ENCODE measurements at regions not wholly inside any gene's neighbourhood (a gene's known extent, or its start where the extent isn't known, plus 50 kb on each side); places are given as distances from the start of the nearest gene placed in this dataset.

- DNase-seq (ENCODE audit: low read depth, low spot score), result no peak
These were observed 372.9 kb upstream of the COBL start for GRCh38 chr7:51689547-51689946.

GRCh38 chr7:51685794-51686193 is 369.2 kb upstream of the COBL start:
- no peak for DNase-seq (ENCODE audit: low read depth, low spot score)

- no peak for DNase-seq (ENCODE audit: low read depth, low spot score)
These were observed 364.2 kb upstream of the COBL start for GRCh38 chr7:51680594-51681399.

GRCh38 chr7:51679358-51679757 is 362.7 kb upstream of the COBL start:
- DNase-seq (ENCODE audit: low read depth, low spot score), result no peak

- no peak for DNase-seq (ENCODE audit: low read depth, low spot score)
These were observed 350.1 kb upstream of the COBL start for GRCh38 chr7:51666751-51667150.

- no peak for DNase-seq (ENCODE audit: low read depth, low spot score)
These were observed 349.7 kb upstream of the COBL start for GRCh38 chr7:51666266-51666665.

GRCh38 chr7:51665045-51665780 is 348.6 kb upstream of the COBL start:
- DNase-seq (ENCODE audit: low read depth, low spot score), result no peak

GRCh38 chr7:51660516-51660915 is 343.9 kb upstream of the COBL start:
- no peak for DNase-seq (ENCODE audit: low read depth, low spot score)

GRCh38 chr7:51658684-51659083 is 342.1 kb upstream of the COBL start:
- no peak for DNase-seq (ENCODE audit: low read depth, low spot score)

- no peak for DNase-seq (ENCODE audit: low read depth, low spot score)
These were observed 331.3 kb upstream of the COBL start for GRCh38 chr7:51647931-51648351.

- DNase-seq (ENCODE audit: low read depth, low spot score), result no peak
These were observed 330.9 kb upstream of the COBL start for GRCh38 chr7:51647486-51647885.

- no peak for DNase-seq (ENCODE audit: low read depth, low spot score)
These were observed 329.2 kb upstream of the COBL start for GRCh38 chr7:51645702-51646298.

GRCh38 chr7:51645255-51645654 is 328.6 kb upstream of the COBL start:
- no peak for DNase-seq (ENCODE audit: low read depth, low spot score)

- no peak for DNase-seq (ENCODE audit: low read depth, low spot score)
These were observed 327.6 kb upstream of the COBL start for GRCh38 chr7:51644216-51644615.

GRCh38 chr7:51640841-51641240 is 324.2 kb upstream of the COBL start:
- DNase-seq (ENCODE audit: low read depth, low spot score), result no peak

GRCh38 chr7:51639661-51640334 is 323.2 kb upstream of the COBL start:
- DNase-seq (ENCODE audit: low read depth, low spot score), result no peak

GRCh38 chr7:51636503-51636902 is 319.9 kb upstream of the COBL start:
- no peak for DNase-seq (ENCODE audit: low read depth, low spot score)

GRCh38 chr7:51635775-51636174 is 319.2 kb upstream of the COBL start:
- DNase-seq (ENCODE audit: low read depth, low spot score), result no peak

GRCh38 chr7:51634538-51634937 is 317.9 kb upstream of the COBL start:
- DNase-seq (ENCODE audit: low read depth, low spot score), result no peak

GRCh38 chr7:51634025-51634424 is 317.4 kb upstream of the COBL start:
- DNase-seq (ENCODE audit: low read depth, low spot score), result no peak

- no peak for DNase-seq (ENCODE audit: low read depth, low spot score)
These were observed 317.0 kb upstream of the COBL start for GRCh38 chr7:51633596-51633995.

- DNase-seq (ENCODE audit: low read depth, low spot score), result no peak
These were observed 316.4 kb upstream of the COBL start for GRCh38 chr7:51633006-51633405.

Data from smooth muscle cell of the brain vasculature (primary cell).